HT1080 (cell line): ENCODE measurements at regions not wholly inside any gene's neighbourhood (a gene's known extent, or its start where the extent isn't known, plus 50 kb on each side); places are given as distances from the start of the nearest gene placed in this dataset.
"Not testable (repeated sequence)": the region's sequence is repeated elsewhere in the genome, so short reads cannot be mapped to it uniquely, and the experiment has no call there.

Source experiments
- DNase-seq: peaks from one replicate; pipeline ENCODE4 v3.0.0-alpha.2; 2015; ENCODE audit warnings: low read depth

- DNase-seq = peak; percentile 68
These were observed 1177.4 kb upstream of the LRRTM1 start for GRCh38 chr2:81481994-81482368.

GRCh38 chr2:81481242-81481993 lies 1176.9 kb upstream of the LRRTM1 start:
- DNase-seq = peak; percentile 64

GRCh38 chr2:81467096-81467495 lies 1162.5 kb upstream of the LRRTM1 start:
- no peak for DNase-seq

GRCh38 chr2:81462420-81462819 lies 1157.9 kb upstream of the LRRTM1 start:
- no peak for DNase-seq

GRCh38 chr2:81445176-81445575 lies 1140.6 kb upstream of the LRRTM1 start:
- no peak for DNase-seq

GRCh38 chr2:81437456-81438000 lies 1133.0 kb upstream of the LRRTM1 start:
- DNase-seq = no peak

- DNase-seq = peak; percentile 68
These were observed 1131.7 kb upstream of the LRRTM1 start for GRCh38 chr2:81436256-81436655.

- peak; percentile 22 for DNase-seq
These were observed 1108.1 kb upstream of the LRRTM1 start for GRCh38 chr2:81412681-81413080.

- DNase-seq = no peak
These were observed 1099.0 kb upstream of the LRRTM1 start for GRCh38 chr2:81403508-81403907.

- DNase-seq = no peak
These were observed 1092.0 kb upstream of the LRRTM1 start for GRCh38 chr2:81396417-81397019.

GRCh38 chr2:81395746-81396145 lies 1091.2 kb upstream of the LRRTM1 start:
- DNase-seq = no peak

GRCh38 chr2:81389203-81389602 lies 1084.7 kb upstream of the LRRTM1 start:
- no peak for DNase-seq

GRCh38 chr2:81363800-81364199 lies 1059.2 kb upstream of the LRRTM1 start:
- no peak for DNase-seq

GRCh38 chr2:81362468-81362867 lies 1057.9 kb upstream of the LRRTM1 start:
- DNase-seq = not testable (repeated sequence)

GRCh38 chr2:81355436-81355835 lies 1050.9 kb upstream of the LRRTM1 start:
- DNase-seq = no peak

- no peak for DNase-seq
These were observed 1029.5 kb upstream of the LRRTM1 start for GRCh38 chr2:81334046-81334445.

- no peak for DNase-seq
These were observed 1024.4 kb upstream of the LRRTM1 start for GRCh38 chr2:81328968-81329367.

GRCh38 chr2:81327911-81328310 lies 1023.4 kb upstream of the LRRTM1 start:
- DNase-seq = no peak

- peak; percentile 53 for DNase-seq
These were observed 1019.5 kb upstream of the LRRTM1 start for GRCh38 chr2:81324046-81324445.

GRCh38 chr2:81304154-81304830 lies 999.7 kb upstream of the LRRTM1 start:
- DNase-seq = peak; percentile 81

GRCh38 chr2:81303321-81303720 lies 998.8 kb upstream of the LRRTM1 start:
- no peak for DNase-seq

GRCh38 chr2:81299841-81300240 lies 995.3 kb upstream of the LRRTM1 start:
- DNase-seq = no peak
